NCI-H2196 (cell line): ENCODE measurements at regions not wholly inside any gene's neighbourhood (a gene's known extent, or its start where the extent isn't known, plus 50 kb on each side); places are given as distances from the start of the nearest gene placed in this dataset.
A peak's percentile ranks its signal among the peaks of the same experiment; 100 is the strongest.
"Not testable (repeated sequence)": the region's sequence is repeated elsewhere in the genome, so short reads cannot be mapped to it uniquely, and the experiment has no call there.

Experiments
- DNase-seq: peaks from one replicate; lab custom pipeline; 2025; ENCODE audit not compliant: unreplicated experiment; lab: John Stamatoyannopoulos, UW

- DNase-seq = no peak
Measured at GRCh38 chr4:141340458-141340857, 119.8 kb downstream of the ZNF330 start.

GRCh38 chr4:141346144-141346543, 125.4 kb downstream of the ZNF330 start:
- peak; percentile 1 for DNase-seq

GRCh38 chr4:141347684-141348083, 127.0 kb downstream of the ZNF330 start:
- no peak for DNase-seq

GRCh38 chr4:141348125-141348524, 127.4 kb downstream of the ZNF330 start:
- no peak for DNase-seq

- DNase-seq = no peak
Measured at GRCh38 chr4:141348573-141348972, 127.9 kb downstream of the ZNF330 start.

GRCh38 chr4:141349236-141349635, 128.5 kb downstream of the ZNF330 start:
- DNase-seq = no peak

- no peak for DNase-seq
Measured at GRCh38 chr4:141350122-141350905, 129.6 kb downstream of the ZNF330 start.

GRCh38 chr4:141352331-141352730, 131.6 kb downstream of the ZNF330 start:
- DNase-seq = no peak

- no peak for DNase-seq
Measured at GRCh38 chr4:141352909-141353525, 132.3 kb downstream of the ZNF330 start.

GRCh38 chr4:141356321-141356962, 135.7 kb downstream of the ZNF330 start:
- no peak for DNase-seq

GRCh38 chr4:141356963-141357335, 136.3 kb downstream of the ZNF330 start:
- DNase-seq = no peak

- DNase-seq = not testable (repeated sequence)
Measured at GRCh38 chr4:141368241-141368640, 147.5 kb downstream of the ZNF330 start.

GRCh38 chr4:141371206-141371605, 150.5 kb downstream of the ZNF330 start:
- no peak for DNase-seq

- DNase-seq = no peak
Measured at GRCh38 chr4:141375855-141376254, 155.2 kb downstream of the ZNF330 start.

- DNase-seq = no peak
Measured at GRCh38 chr4:141376769-141377168, 156.1 kb downstream of the ZNF330 start.

GRCh38 chr4:141387299-141387698, 166.6 kb downstream of the ZNF330 start:
- no peak for DNase-seq

- no peak for DNase-seq
Measured at GRCh38 chr4:141388481-141388880, 167.8 kb downstream of the ZNF330 start.

GRCh38 chr4:141389649-141390048, 169.0 kb downstream of the ZNF330 start:
- DNase-seq = no peak

GRCh38 chr4:141390571-141390970, 169.9 kb downstream of the ZNF330 start:
- DNase-seq = no peak

- DNase-seq = no peak
Measured at GRCh38 chr4:141391293-141391692, 170.6 kb downstream of the ZNF330 start.

- DNase-seq = no peak
Measured at GRCh38 chr4:141391771-141392170, 171.1 kb downstream of the ZNF330 start.

- no peak for DNase-seq
Measured at GRCh38 chr4:141395246-141395830, 174.6 kb downstream of the ZNF330 start.
